ENCODE measurements at regions not wholly inside any gene's neighbourhood (a gene's known extent, or its start where the extent isn't known, plus 50 kb on each side); places are given as distances from the start of the nearest gene placed in this dataset.
A peak's percentile ranks its signal among the peaks of the same experiment; 100 is the strongest.
"Not testable (repeated sequence)": the region's sequence is repeated elsewhere in the genome, so short reads cannot be mapped to it uniquely, and the experiment has no call there.

- DNase-seq (ENCODE audit: low read depth in 4 of 4, low spot score in 3 of 4): no peak
These were observed 151.1 kb upstream of the HMGA2 start for GRCh38 chr12:65673156-65673690.

GRCh38 chr12:65673732-65674131 is 150.6 kb upstream of the HMGA2 start:
- no peak for DNase-seq (ENCODE audit: low read depth in 4 of 4, low spot score in 3 of 4)

- no peak for DNase-seq (ENCODE audit: low read depth in 4 of 4, low spot score in 3 of 4)
These were observed 149.1 kb upstream of the HMGA2 start for GRCh38 chr12:65675141-65675621.

GRCh38 chr12:65678172-65678571 is 146.1 kb upstream of the HMGA2 start:
- not testable (repeated sequence) for DNase-seq (ENCODE audit: low read depth in 4 of 4, low spot score in 3 of 4)

GRCh38 chr12:65681226-65681625 is 143.1 kb upstream of the HMGA2 start:
- no peak for DNase-seq (ENCODE audit: low read depth in 4 of 4, low spot score in 3 of 4)

GRCh38 chr12:65682112-65682511 is 142.2 kb upstream of the HMGA2 start:
- DNase-seq (ENCODE audit: low read depth in 4 of 4, low spot score in 3 of 4): no peak

GRCh38 chr12:65684906-65685305 is 139.4 kb upstream of the HMGA2 start:
- no peak for DNase-seq (ENCODE audit: low read depth in 4 of 4, low spot score in 3 of 4)

- no peak for DNase-seq (ENCODE audit: low read depth in 4 of 4, low spot score in 3 of 4)
These were observed 138.8 kb upstream of the HMGA2 start for GRCh38 chr12:65685514-65685913.

- DNase-seq (ENCODE audit: low read depth in 4 of 4, low spot score in 3 of 4): no peak
These were observed 134.8 kb upstream of the HMGA2 start for GRCh38 chr12:65689508-65689907.

GRCh38 chr12:65690477-65690876 is 133.8 kb upstream of the HMGA2 start:
- no peak for DNase-seq (ENCODE audit: low read depth in 4 of 4, low spot score in 3 of 4)

GRCh38 chr12:65694130-65694529 is 130.2 kb upstream of the HMGA2 start:
- DNase-seq (ENCODE audit: low read depth in 4 of 4, low spot score in 3 of 4): no peak

GRCh38 chr12:65695113-65695865 is 129.0 kb upstream of the HMGA2 start:
- peak in 3 of 4 donors; percentile 36 to 47 (median 40) for DNase-seq (ENCODE audit: low read depth in 4 of 4, low spot score in 3 of 4)

GRCh38 chr12:65696227-65696626 is 128.1 kb upstream of the HMGA2 start:
- no peak for DNase-seq (ENCODE audit: low read depth in 4 of 4, low spot score in 3 of 4)

GRCh38 chr12:65699251-65699650 is 125.0 kb upstream of the HMGA2 start:
- DNase-seq (ENCODE audit: low read depth in 4 of 4, low spot score in 3 of 4): no peak

GRCh38 chr12:65703176-65703575 is 121.1 kb upstream of the HMGA2 start:
- DNase-seq (ENCODE audit: low read depth in 4 of 4, low spot score in 3 of 4): no peak

GRCh38 chr12:65705380-65705876 is 118.9 kb upstream of the HMGA2 start:
- no peak for DNase-seq (ENCODE audit: low read depth in 4 of 4, low spot score in 3 of 4)

GRCh38 chr12:65707051-65707450 is 117.2 kb upstream of the HMGA2 start:
- DNase-seq (ENCODE audit: low read depth in 4 of 4, low spot score in 3 of 4): no peak

- DNase-seq (ENCODE audit: low read depth in 4 of 4, low spot score in 3 of 4): no peak
These were observed 111.9 kb upstream of the HMGA2 start for GRCh38 chr12:65712260-65713004.

GRCh38 chr12:65715961-65716360 is 108.3 kb upstream of the HMGA2 start:
- DNase-seq (ENCODE audit: low read depth in 4 of 4, low spot score in 3 of 4): no peak

GRCh38 chr12:65720136-65721130 is 103.8 kb upstream of the HMGA2 start:
- no peak for DNase-seq (ENCODE audit: low read depth in 4 of 4, low spot score in 3 of 4)
